GM12878 (cell line): ENCODE measurements at regions not wholly inside any gene's neighbourhood (a gene's known extent, or its start where the extent isn't known, plus 50 kb on each side); places are given as distances from the start of the nearest gene placed in this dataset.

Experiments
- ATAC-seq: fragments of 200-7000 bp; cut with Tn5 transposase; 3 replicates; pipeline ENCODE4 v1.9.1; 2020; ENCODE audit warnings: mild to moderate bottlenecking, moderate library complexity
- BruUV-seq: library from RNA; stranded (reverse); fragments of 400-500 nt; replicated peaks from 2 replicates; lab custom pipeline; 2021; lab: Mats Ljungman, UMichigan
- CTCF ChIA-PET: fragments of 300-600 bp; sonication (Branson Sonifier 250); formaldehyde crosslinking; extraction: SDS; loops from one replicate; lab custom pipeline; 2021; ENCODE audit warnings: inconsistent platforms; lab: Yijun Ruan, JAX
- POLR2A ChIA-PET: fragments of 350-600 bp; formaldehyde crosslinking; extraction: SDS; loops from one replicate; lab custom pipeline; 2021; ENCODE audit warnings: inconsistent platforms; lab: Charles Lee
- RAD21 ChIA-PET: fragments of 300-600 bp; sonication (Branson Sonifier 250); formaldehyde crosslinking; loops from one replicate; lab custom pipeline; 2023; ENCODE audit warnings: antibody characterized with exemption; ENCODE audit not compliant: unreplicated experiment; lab: Charles Lee
- SMC1A ChIA-PET: fragments of 300-600 bp; sonication (Branson Sonifier 250); formaldehyde crosslinking; loops from one replicate; lab custom pipeline; 2023; ENCODE audit not compliant: unreplicated experiment, uncharacterized antibody; lab: Charles Lee
- DNase-seq: peaks from one replicate; pipeline ENCODE4 v3.0.0-alpha.2; 2011; ENCODE audit warnings: low read depth, low spot score
- FAIRE-seq: peaks from 3 replicates; lab custom pipeline; 2011; peaks lifted over from hg19 to GRCh38; lab: Jason Lieb, UNC
- H2AFZ ChIP-seq: 2 replicates; pipeline ENCODE4 v1.6.0; 2011; ENCODE audit warnings: low read depth, low read length, control low read depth; ENCODE audit not compliant: control insufficient read depth
- H3K27ac ChIP-seq: 2 replicates; pipeline ENCODE4 v1.5.1; 2011; ENCODE audit warnings: control low read depth; ENCODE audit not compliant: control insufficient read depth, insufficient read depth
- H3K27me3 ChIP-seq, 2 experiments: replicated peaks in 1 of 2; 2 replicates each; pipeline versions ENCODE4 v1.6.0 to v1.6.1; 2011; ENCODE audit warnings: low read length in 1 of 2; ENCODE audit not compliant: control insufficient read depth in 2 of 2, insufficient read depth in 2 of 2
- H3K36me3 ChIP-seq, 2 experiments: 2 replicates each; pipeline ENCODE4 v1.5.1; 2011; ENCODE audit warnings: low read length in 1 of 2; ENCODE audit not compliant: control insufficient read depth in 2 of 2, insufficient read depth in 2 of 2
- H3K4me1 ChIP-seq: 2 replicates; pipeline ENCODE4 v1.6.1; 2011; ENCODE audit warnings: mild to moderate bottlenecking, low read length, moderate library complexity, mixed read lengths; ENCODE audit not compliant: control insufficient read depth, insufficient read depth
- H3K4me2 ChIP-seq: 2 replicates; pipeline ENCODE4 v1.6.0; 2011; ENCODE audit warnings: control low read depth; ENCODE audit not compliant: control insufficient read depth, insufficient read depth
- H3K4me3 ChIP-seq: fragments of 200-600 bp; sonication (generic); 2 replicates; pipeline ENCODE4 v1.5.1; 2016
- H3K79me2 ChIP-seq: 2 replicates; pipeline ENCODE4 v1.6.0; 2011; ENCODE audit warnings: low read length; ENCODE audit not compliant: control insufficient read depth, insufficient read depth
- H3K9ac ChIP-seq: 2 replicates; pipeline ENCODE4 v1.8.0; 2011; ENCODE audit warnings: low read length, control low read depth, mixed read lengths; ENCODE audit not compliant: control insufficient read depth, insufficient read depth
- H3K9me3 ChIP-seq: replicated peaks from 3 replicates; pipeline ENCODE4 v1.5.1; 2011; ENCODE audit warnings: mild to moderate bottlenecking, low read length; ENCODE audit not compliant: control insufficient read depth, insufficient read depth
- H4K20me1 ChIP-seq: 2 replicates; pipeline ENCODE4 v1.6.0; 2011; ENCODE audit not compliant: control insufficient read depth, insufficient read depth
- BMI1 ChIP-seq: fragments of 450-650 bp; IDR thresholded peaks from 2 replicates; pipeline ENCODE4 v1.6.1; 2016; ENCODE audit warnings: mild to moderate bottlenecking, moderate library complexity, borderline replicate concordance
- CEBPZ ChIP-seq: fragments of 150-350 bp; IDR thresholded peaks from 2 replicates; pipeline ENCODE4 v1.6.1; 2016; ENCODE audit warnings: low read depth, low read length
- CHD4 ChIP-seq: fragments of 200-600 bp; sonication (generic); IDR thresholded peaks from 2 replicates; pipeline ENCODE4 v1.6.1; 2016; ENCODE audit warnings: mild to moderate bottlenecking
- NBN ChIP-seq: fragments of 450-650 bp; IDR thresholded peaks from 2 replicates; pipeline ENCODE4 v1.6.1; 2016
- NFIC ChIP-seq: IDR thresholded peaks from 2 replicates; pipeline ENCODE4 v1.6.1; 2012; ENCODE audit warnings: low read depth, mild to moderate bottlenecking, inconsistent platforms, low read length, moderate library complexity
- NKRF ChIP-seq: fragments of 450-650 bp; conservative IDR thresholded peaks from 2 replicates; pipeline ENCODE4 v1.6.1; 2017; ENCODE audit warnings: mild to moderate bottlenecking, moderate library complexity
- NRF1 ChIP-seq: conservative IDR thresholded peaks from 2 replicates; pipeline ENCODE4 v1.6.1; 2011; ENCODE audit warnings: mild to moderate bottlenecking, low read depth, low read length, improper control_type of control experiment
- RELA ChIP-seq: fragments of 450-650 bp; IDR thresholded peaks from 2 replicates; pipeline ENCODE4 v1.8.0; 2014; ENCODE audit warnings: borderline replicate concordance; ENCODE audit not compliant: partially characterized antibody
- TAF1 ChIP-seq: IDR thresholded peaks from 2 replicates; pipeline ENCODE4 v1.6.1; 2011; ENCODE audit warnings: mild to moderate bottlenecking, low read depth, low read length, borderline replicate concordance
- ZNF622 ChIP-seq: fragments of 450-650 bp; IDR thresholded peaks from 2 replicates; pipeline ENCODE4 v1.6.1; 2017; ENCODE audit warnings: mild to moderate bottlenecking, inconsistent platforms
- ZSCAN29 ChIP-seq: fragments of 450-650 bp; IDR thresholded peaks from 2 replicates; pipeline ENCODE4 v1.6.1; 2017; ENCODE audit warnings: mild to moderate bottlenecking, moderate library complexity
- WGBS: methylation state at CpG from one replicate; pipeline ENCODE4 v1.1.6; 2016; ENCODE audit warnings: low lambda C conversion rate; ENCODE audit not compliant: insufficient replicate concordance, insufficient coverage; ENCODE audit errors: missing lambda C conversion rate; 5-methylcytosine and 5-hydroxymethylcytosine counted together
- in situ Hi-C: fragments of 300-500 bp; cut with MboI; formaldehyde crosslinking; loops from 9 replicates; pipeline ENCODE4 v1.14.3; 2018; ENCODE audit warnings: mixed read lengths
- intact Hi-C: fragments of 100-400 bp; cut with micrococcal nuclease; formaldehyde crosslinking; loops from one replicate; pipeline ENCODE4 v1.14.2; 2022; ENCODE audit not compliant: unreplicated experiment

GRCh38 chr17:72394531-72394930, 273.7 kb downstream of the SOX9 start:
- intact Hi-C loops, result no loop called here

More at GRCh38 chr17:72394531-72394930, 273.7 kb downstream of the SOX9 start:
- POLR2A ChIA-PET, result interaction anchor here (0.5 to 6.7 kb wide), 2 partner anchors 12 to 530 kb away, joined by 5 to 38 read pairs; no protein-coding TSS in a partner anchor
- RAD21 ChIA-PET, result interaction anchor here (0.8 to 8.8 kb wide), 3 partner anchors 28 to 275 kb away, joined by 5 to 110 read pairs (median 6); no protein-coding TSS in a partner anchor
- TF ChIP-seq RELA (no peak), ZNF622 (no peak), CHD4 (no peak), ZSCAN29 (no peak), BMI1 (no peak), TAF1 (no peak), NRF1 (no peak), CEBPZ (no peak), NKRF (no peak), NFIC (no peak), NBN (no peak)
- TF ChIP-seq, all 136 proteins: peak for 0
- no TSS peak for BruUV-seq
- Histone ChIP-seq H3K4me3 (no peak overlapping the region), H3K9me3 (no peaks in the 10 kb centered on the region), H4K20me1 (no peaks in the 10 kb centered on the region), H2AFZ (no peak overlapping the region), H3K27me3 (no peaks in the 10 kb centered on the region), H3K79me2 (no peaks in the 10 kb centered on the region), H3K27ac (no peak overlapping the region), H3K4me1 (peaks cover 29% of the 10 kb centered on the region), H3K4me2 (no peak overlapping the region), H3K36me3 (no peaks in the 10 kb centered on the region), H3K9ac (no peak overlapping the region)
- FAIRE-seq (no peak), ATAC-seq (no peak), DNase-seq (no peak)
- in situ Hi-C loops, result loop anchor here (25.0 kb wide), 2 partner anchors 1632 to 1757 kb away; no protein-coding TSS in a partner anchor
- WGBS, result 94% methylated on average over 6 of the region's 6 CpGs
- ChIA-PET CTCF (interaction anchor here (1.4 kb wide), 1 partner anchor 118 kb away, joined by 4 read pairs; no protein-coding TSS in a partner anchor), SMC1A (interaction anchor here (0.7 to 4.7 kb wide), 4 partner anchors 12 to 331 kb away, joined by 3 to 65 read pairs (median 32); no protein-coding TSS in a partner anchor)
